Kidney (tissue), 13 donors: ENCODE measurements at regions not wholly inside any gene's neighbourhood (a gene's known extent, or its start where the extent isn't known, plus 50 kb on each side); places are given as distances from the start of the nearest gene placed in this dataset.

Source experiments
- DNase-seq, 5 donors: peaks; one replicate each; pipeline ENCODE4 v3.0.0-alpha.2; 2013 to 2020
- FAIRE-seq: peaks from 2 replicates; lab custom pipeline; 2012; peaks lifted over from hg19 to GRCh38; lab: Jason Lieb, UNC
- H3K27ac ChIP-seq, 2 donors: one replicate each; pipeline ENCODE4 v1.7.0; 2013; ENCODE audit warnings: low read depth in 2 of 2, low read length in 2 of 2, inconsistent platforms in 1 of 2
- H3K27me3 ChIP-seq: one replicate; pipeline ENCODE4 v1.7.1; 2013; ENCODE audit warnings: low read length, inconsistent platforms; ENCODE audit not compliant: control insufficient read depth, insufficient read depth
- H3K36me3 ChIP-seq, 3 donors: one replicate each; pipeline versions ENCODE4 v1.7.0 to v1.7.1; 2013; ENCODE audit warnings: low read length in 3 of 3, control low read depth in 1 of 3, inconsistent platforms in 1 of 3; ENCODE audit not compliant: insufficient read depth in 3 of 3, control insufficient read depth in 2 of 3
- H3K4me1 ChIP-seq, 3 donors: one replicate each; pipeline versions ENCODE4 v1.7.0 to v1.7.1; 2013; ENCODE audit warnings: low read length in 3 of 3, inconsistent platforms in 1 of 3, low read depth in 1 of 3; ENCODE audit not compliant: control insufficient read depth in 2 of 3, insufficient read depth in 2 of 3
- H3K4me3 ChIP-seq, 3 donors: one replicate each; pipeline versions ENCODE4 v1.7.0 to v1.8.1; 2013; ENCODE audit warnings: low read length in 3 of 3, control low read depth in 1 of 3, inconsistent platforms in 1 of 3
- H3K9ac ChIP-seq, 3 donors: one replicate each; pipeline versions ENCODE4 v1.7.0 to v1.7.1; 2013; ENCODE audit warnings: low read length in 3 of 3, control low read depth in 1 of 3, inconsistent platforms in 1 of 3
- H3K9me3 ChIP-seq, 3 donors: one replicate each; pipeline versions ENCODE4 v1.7.0 to v1.7.1; 2013; ENCODE audit warnings: low read length in 3 of 3, control low read depth in 1 of 3, inconsistent platforms in 1 of 3; ENCODE audit not compliant: control insufficient read depth in 2 of 3, insufficient read depth in 1 of 3
- intact Hi-C: fragments of 100-400 bp; cut with DNase I; formaldehyde crosslinking; loops from one replicate; pipeline ENCODE4 v1.11.1; 2022
- TF ChIP-seq, protein P1 (sequence below): IDR thresholded peaks from 3 replicates; pipeline ENCODE4 v1.5.1; 2012; ENCODE audit warnings: mild to moderate bottlenecking, moderate library complexity, borderline replicate concordance; ENCODE audit not compliant: insufficient read depth; ENCODE audit errors: extremely low read depth
- donor health status: control.
- donor health status: control.
- donor health status: control.
- donor health status: control.
- donor health status: control.
- donor health status: DM: yes; HTN: yes; CAD: no.
- donor health status: Normal renal cell carcinoma (clear cell type).

GRCh38 chr10:78728176-78728575 is 340.6 kb upstream of the ZMIZ1 start:
- H3K27ac ChIP-seq = peak overlapping the region; percentile 29 to 88
- H3K9ac ChIP-seq = no peak overlapping the region
- no peak for FAIRE-seq
- no peaks in the 10 kb centered on the region for H3K9me3 ChIP-seq
- H3K27me3 ChIP-seq = no peaks in the 10 kb centered on the region
- intact Hi-C loops = no loop called here
- DNase-seq = no peak
- H3K36me3 ChIP-seq = no peaks in the 10 kb centered on the region
- no peak overlapping the region for H3K4me3 ChIP-seq
- TF ChIP-seq, protein P1, sequence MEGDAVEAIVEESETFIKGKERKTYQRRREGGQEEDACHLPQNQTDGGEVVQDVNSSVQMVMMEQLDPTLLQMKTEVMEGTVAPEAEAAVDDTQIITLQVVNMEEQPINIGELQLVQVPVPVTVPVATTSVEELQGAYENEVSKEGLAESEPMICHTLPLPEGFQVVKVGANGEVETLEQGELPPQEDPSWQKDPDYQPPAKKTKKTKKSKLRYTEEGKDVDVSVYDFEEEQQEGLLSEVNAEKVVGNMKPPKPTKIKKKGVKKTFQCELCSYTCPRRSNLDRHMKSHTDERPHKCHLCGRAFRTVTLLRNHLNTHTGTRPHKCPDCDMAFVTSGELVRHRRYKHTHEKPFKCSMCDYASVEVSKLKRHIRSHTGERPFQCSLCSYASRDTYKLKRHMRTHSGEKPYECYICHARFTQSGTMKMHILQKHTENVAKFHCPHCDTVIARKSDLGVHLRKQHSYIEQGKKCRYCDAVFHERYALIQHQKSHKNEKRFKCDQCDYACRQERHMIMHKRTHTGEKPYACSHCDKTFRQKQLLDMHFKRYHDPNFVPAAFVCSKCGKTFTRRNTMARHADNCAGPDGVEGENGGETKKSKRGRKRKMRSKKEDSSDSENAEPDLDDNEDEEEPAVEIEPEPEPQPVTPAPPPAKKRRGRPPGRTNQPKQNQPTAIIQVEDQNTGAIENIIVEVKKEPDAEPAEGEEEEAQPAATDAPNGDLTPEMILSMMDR = no peak
- peaks cover 0 to 17% (median 10%) of the 10 kb centered on the region in 3 donors for H3K4me1 ChIP-seq

DNA sequence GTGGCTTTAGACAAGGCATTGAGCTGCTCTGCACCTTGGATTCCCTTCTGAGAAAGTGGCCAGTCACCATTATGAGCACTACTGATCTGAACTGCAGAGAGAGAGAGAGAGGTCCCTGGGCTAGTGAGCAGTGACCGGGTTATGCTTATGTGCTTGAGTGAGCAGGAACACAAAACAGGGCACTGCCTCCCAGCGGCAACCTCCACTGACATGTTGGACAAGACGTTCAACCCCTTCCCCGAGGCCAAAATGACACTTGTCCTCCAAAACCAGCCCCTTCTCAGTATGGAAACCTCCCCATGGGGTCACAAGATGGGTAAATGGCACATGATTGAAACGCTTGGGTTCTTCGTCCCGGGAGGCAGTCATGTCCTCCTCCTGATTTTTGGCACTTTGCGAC is 339.4 kb upstream of the ZMIZ1 start:
- peak overlapping the region in 1 of 3 donors; percentile 9 for H3K9ac ChIP-seq
- TF ChIP-seq, protein P1 = no peak

DNA sequence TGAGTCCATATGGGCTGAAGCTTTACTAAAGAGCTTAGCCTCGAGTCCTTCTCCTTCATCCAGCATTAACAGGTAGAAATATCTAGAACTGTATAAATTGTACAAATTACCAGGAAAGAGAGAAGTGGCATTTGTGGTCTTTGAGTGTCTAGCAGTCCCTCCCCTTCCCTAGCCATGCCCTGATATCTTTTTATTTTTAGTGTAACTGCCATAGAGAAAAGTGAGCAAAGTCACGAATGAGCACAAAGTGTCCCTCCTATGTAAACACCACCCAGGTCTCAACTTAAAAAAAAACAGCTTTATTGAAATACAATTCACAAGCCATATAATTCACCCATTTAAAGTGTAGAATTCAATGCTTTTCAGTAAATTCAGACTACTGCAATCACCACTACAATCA is 339.0 kb upstream of the ZMIZ1 start:
- Histone ChIP-seq H3K9ac (no peak overlapping the region), H3K9me3 (no peaks in the 10 kb centered on the region), H3K4me3 (no peak overlapping the region), H3K27ac (no peak overlapping the region), H3K36me3 (no peaks in the 10 kb centered on the region), H3K4me1 (peaks cover 0 to 17% (median 10%) of the 10 kb centered on the region in 3 donors), H3K27me3 (no peaks in the 10 kb centered on the region)
- DNase-seq = no peak
- intact Hi-C loops = no loop called here
- TF ChIP-seq, protein P1 = no peak
- no peak for FAIRE-seq

More for the DNA sequence above, 339.4 kb upstream of the ZMIZ1 start:
- no peak for FAIRE-seq
- no peak overlapping the region for H3K4me3 ChIP-seq
- DNase-seq = peak in 1 of 5 donors; percentile 66
- H3K27me3 ChIP-seq = no peaks in the 10 kb centered on the region
- H3K27ac ChIP-seq = peak overlapping the region in 1 of 2 donors; percentile 18
- intact Hi-C loops = no loop called here
- peaks cover 0 to 17% (median 10%) of the 10 kb centered on the region in 3 donors for H3K4me1 ChIP-seq
- H3K36me3 ChIP-seq = no peaks in the 10 kb centered on the region
- H3K9me3 ChIP-seq = no peaks in the 10 kb centered on the region

GRCh38 chr10:78730754-78731153 is 338.0 kb upstream of the ZMIZ1 start:
- Histone ChIP-seq H3K4me3 (no peak overlapping the region), H3K4me1 (peaks cover 0 to 17% (median 10%) of the 10 kb centered on the region in 3 donors), H3K9ac (no peak overlapping the region), H3K9me3 (no peaks in the 10 kb centered on the region), H3K27me3 (no peaks in the 10 kb centered on the region), H3K36me3 (no peaks in the 10 kb centered on the region), H3K27ac (no peak overlapping the region)
- FAIRE-seq (no peak), DNase-seq (no peak)
- TF ChIP-seq, protein P1 = no peak
- intact Hi-C loops = no loop called here
